PC-3 (cell line): ENCODE measurements at regions not wholly inside any gene's neighbourhood (a gene's known extent, or its start where the extent isn't known, plus 50 kb on each side); places are given as distances from the start of the nearest gene placed in this dataset.
A peak's percentile ranks its signal among the peaks of the same experiment; 100 is the strongest.

ENCODE experiments used
- ATAC-seq: fragments of 200-7000 bp; cut with Tn5 transposase; 2 replicates; pipeline ENCODE4 v1.9.1; 2020; ENCODE audit warnings: mild to moderate bottlenecking, moderate library complexity
- BruUV-seq: library from RNA; stranded (reverse); fragments of 400-500 nt; replicated peaks from 2 replicates; lab custom pipeline; 2021; lab: Mats Ljungman, UMichigan
- CTCF ChIA-PET: fragments of 300-600 bp; sonication (Branson Sonifier 250); formaldehyde crosslinking; loops from one replicate; lab custom pipeline; 2022; ENCODE audit warnings: antibody characterized with exemption; lab: Charles Lee
- POLR2A ChIA-PET: fragments of 300-600 bp; sonication (Branson Sonifier 250); formaldehyde crosslinking; loops from one replicate; lab custom pipeline; 2022; ENCODE audit warnings: antibody characterized with exemption; ENCODE audit not compliant: unreplicated experiment; lab: Charles Lee
- DNase-seq: peaks from one replicate; pipeline ENCODE4 v3.0.0-alpha.2; 2015
- H2AFZ ChIP-seq: fragments of 300-600 bp; sonication (generic); 2 replicates; pipeline ENCODE4 v1.6.0; 2016; ENCODE audit warnings: antibody characterized with exemption, low read length
- H3F3A ChIP-seq: fragments of 300-600 bp; sonication (generic); one replicate; pipeline ENCODE4 v1.6.0; 2017; ENCODE audit warnings: antibody characterized with exemption, low read length, control low read depth, mild to moderate bottlenecking; ENCODE audit not compliant: unreplicated experiment
- H3K27ac ChIP-seq: fragments of 300-600 bp; sonication (generic); 2 replicates; pipeline ENCODE4 v1.5.1; 2016; ENCODE audit warnings: mild to moderate bottlenecking, low read length
- H3K27me3 ChIP-seq: fragments of 300-600 bp; sonication (generic); 2 replicates; pipeline ENCODE4 v1.6.1; 2016; ENCODE audit warnings: low read length, mixed read lengths
- H3K36me3 ChIP-seq: fragments of 300-600 bp; sonication (generic); 2 replicates; pipeline ENCODE4 v1.6.1; 2016; ENCODE audit warnings: low read depth, mixed run types, low read length, mixed read lengths
- H3K4me1 ChIP-seq: fragments of 300-600 bp; sonication (generic); 2 replicates; pipeline ENCODE4 v1.5.1; 2016; ENCODE audit warnings: low read length; ENCODE audit not compliant: insufficient read depth
- H3K4me2 ChIP-seq: fragments of 300-600 bp; sonication (generic); 2 replicates; pipeline ENCODE4 v1.6.0; 2016; ENCODE audit warnings: low read length
- H3K4me3 ChIP-seq: fragments of 300-600 bp; sonication (generic); 2 replicates; pipeline ENCODE4 v1.5.1; 2016; ENCODE audit warnings: mild to moderate bottlenecking, low read length, mixed read lengths
- H3K79me2 ChIP-seq: fragments of 300-600 bp; sonication (generic); 2 replicates; pipeline ENCODE4 v1.6.1; 2017; ENCODE audit warnings: low read length, mixed read lengths
- H3K9ac ChIP-seq: fragments of 300-600 bp; sonication (generic); 2 replicates; pipeline ENCODE4 v1.6.0; 2016; ENCODE audit warnings: mild to moderate bottlenecking, low read length
- H3K9me2 ChIP-seq: fragments of 300-600 bp; sonication (generic); replicated peaks from 2 replicates; pipeline ENCODE4 v1.6.1; 2016; ENCODE audit warnings: mixed run types, low read length, mixed read lengths
- H3K9me3 ChIP-seq: fragments of 300-600 bp; sonication (generic); 2 replicates; pipeline ENCODE4 v1.6.1; 2016; ENCODE audit warnings: low read length, mixed read lengths
- H4K20me1 ChIP-seq: fragments of 300-600 bp; sonication (generic); 2 replicates; pipeline ENCODE4 v1.6.1; 2016; ENCODE audit warnings: low read length, mixed read lengths
- EZH2 ChIP-seq: fragments of 300-600 bp; sonication (generic); IDR thresholded peaks from one replicate; pipeline ENCODE4 v1.6.1; 2017; ENCODE audit warnings: antibody characterized with exemption, mild to moderate bottlenecking, low read length; ENCODE audit not compliant: unreplicated experiment
- EZH2phosphoT487 ChIP-seq: fragments of 300-600 bp; sonication (generic); IDR thresholded peaks from 2 replicates; pipeline ENCODE4 v1.6.1; 2018; ENCODE audit warnings: mild to moderate bottlenecking, antibody characterized with exemption, low read length, borderline replicate concordance
- intact Hi-C: fragments of 100-400 bp; cut with micrococcal nuclease; formaldehyde crosslinking; loops from 2 replicates; pipeline ENCODE4 v1.9.0; 2023
- TF ChIP-seq, protein P1 (sequence below): fragments of 300-600 bp; sonication (generic); conservative IDR thresholded peaks from 2 replicates; pipeline ENCODE4 v1.5.1; 2017; ENCODE audit warnings: antibody characterized with exemption, low read depth, mild to moderate bottlenecking, low read length

DNA sequence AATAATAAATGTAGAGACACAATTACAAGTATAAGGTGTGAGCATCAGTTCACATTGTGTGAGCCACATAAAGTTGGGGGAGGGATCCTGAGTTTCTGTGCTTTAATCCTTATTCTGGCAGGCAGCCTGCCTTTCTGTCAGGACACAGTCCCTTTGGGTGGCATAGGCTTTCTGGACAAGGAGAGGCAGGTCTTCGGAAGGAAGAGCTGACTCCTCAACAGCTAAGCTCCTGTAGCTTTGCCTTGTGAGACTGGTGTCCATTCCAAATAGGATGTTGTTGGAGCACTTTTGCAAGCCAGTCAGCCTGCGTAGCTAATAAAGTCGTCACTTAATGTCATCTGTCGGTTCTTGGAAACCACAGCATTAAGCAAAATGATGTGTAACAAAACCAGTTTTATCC, 151.9 kb upstream of the MCTP2 start:
- ChIA-PET POLR2A (no interaction called here), CTCF (no interaction called here)
- ATAC-seq = no peak
- no peak for DNase-seq
- Histone ChIP-seq H3K9me3 (no peaks in the 10 kb centered on the region), H4K20me1 (no peaks in the 10 kb centered on the region), H3K4me1 (peaks cover 28% of the 10 kb centered on the region), H3F3A (peaks cover 4% of the 10 kb centered on the region), H3K27ac (peak overlapping the region; percentile 81; the same call in 1 of the 2 replicates), H3K27me3 (no peaks in the 10 kb centered on the region), H3K9ac (no peak overlapping the region), H3K4me2 (no peak overlapping the region; the same call in 1 of the 2 replicates), H3K79me2 (no peaks in the 10 kb centered on the region), H3K9me2 (no peaks in the 10 kb centered on the region), H3K4me3 (no peak overlapping the region), H2AFZ (no peak overlapping the region), H3K36me3 (no peaks in the 10 kb centered on the region)
- TF ChIP-seq, protein P1, sequence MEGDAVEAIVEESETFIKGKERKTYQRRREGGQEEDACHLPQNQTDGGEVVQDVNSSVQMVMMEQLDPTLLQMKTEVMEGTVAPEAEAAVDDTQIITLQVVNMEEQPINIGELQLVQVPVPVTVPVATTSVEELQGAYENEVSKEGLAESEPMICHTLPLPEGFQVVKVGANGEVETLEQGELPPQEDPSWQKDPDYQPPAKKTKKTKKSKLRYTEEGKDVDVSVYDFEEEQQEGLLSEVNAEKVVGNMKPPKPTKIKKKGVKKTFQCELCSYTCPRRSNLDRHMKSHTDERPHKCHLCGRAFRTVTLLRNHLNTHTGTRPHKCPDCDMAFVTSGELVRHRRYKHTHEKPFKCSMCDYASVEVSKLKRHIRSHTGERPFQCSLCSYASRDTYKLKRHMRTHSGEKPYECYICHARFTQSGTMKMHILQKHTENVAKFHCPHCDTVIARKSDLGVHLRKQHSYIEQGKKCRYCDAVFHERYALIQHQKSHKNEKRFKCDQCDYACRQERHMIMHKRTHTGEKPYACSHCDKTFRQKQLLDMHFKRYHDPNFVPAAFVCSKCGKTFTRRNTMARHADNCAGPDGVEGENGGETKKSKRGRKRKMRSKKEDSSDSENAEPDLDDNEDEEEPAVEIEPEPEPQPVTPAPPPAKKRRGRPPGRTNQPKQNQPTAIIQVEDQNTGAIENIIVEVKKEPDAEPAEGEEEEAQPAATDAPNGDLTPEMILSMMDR = no peak
- intact Hi-C loops = no loop called here
- no TSS peak for BruUV-seq

DNA sequence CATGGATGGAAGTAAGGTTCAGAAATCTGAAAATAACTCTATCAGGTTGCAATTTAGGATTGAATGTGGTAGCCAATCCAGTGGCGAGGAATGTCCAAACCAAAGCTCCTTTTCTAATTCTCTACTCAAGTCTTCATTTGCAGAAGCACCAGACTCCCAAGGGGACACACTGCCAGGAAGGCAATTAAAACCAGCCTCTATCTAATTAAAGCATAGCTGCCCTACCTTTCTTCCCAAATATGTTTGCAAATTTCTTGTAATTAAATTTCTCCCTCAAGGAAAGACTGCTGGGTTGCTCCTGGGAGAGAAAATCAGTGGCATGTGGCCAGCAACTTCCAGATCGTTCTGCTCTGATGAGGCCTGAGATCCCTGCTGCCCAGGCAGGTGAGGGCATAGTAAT, 153.4 kb upstream of the MCTP2 start:
- BruUV-seq = no TSS peak
- peaks cover 4% of the 10 kb centered on the region for H3F3A ChIP-seq
- H3K79me2 ChIP-seq = no peaks in the 10 kb centered on the region
- no peaks in the 10 kb centered on the region for H4K20me1 ChIP-seq
- ChIA-PET POLR2A (no interaction called here), CTCF (no interaction called here)
- no peaks in the 10 kb centered on the region for H3K36me3 ChIP-seq
- H3K4me1 ChIP-seq = peaks cover 28% of the 10 kb centered on the region
- ATAC-seq = no peak
- no peak overlapping the region for H3K4me3 ChIP-seq
- H3K9ac ChIP-seq = no peak overlapping the region
- no peak for TF ChIP-seq EZH2phosphoT487
- TF ChIP-seq EZH2 = no peak
- TF ChIP-seq, protein P1 = no peak
- H3K27ac ChIP-seq = no peak overlapping the region
- no peak for DNase-seq
- no peaks in the 10 kb centered on the region for H3K27me3 ChIP-seq
- no peak overlapping the region for H3K4me2 ChIP-seq
- intact Hi-C loops = no loop called here
- no peak overlapping the region for H2AFZ ChIP-seq
- no peaks in the 10 kb centered on the region for H3K9me3 ChIP-seq
- no peaks in the 10 kb centered on the region for H3K9me2 ChIP-seq

DNA sequence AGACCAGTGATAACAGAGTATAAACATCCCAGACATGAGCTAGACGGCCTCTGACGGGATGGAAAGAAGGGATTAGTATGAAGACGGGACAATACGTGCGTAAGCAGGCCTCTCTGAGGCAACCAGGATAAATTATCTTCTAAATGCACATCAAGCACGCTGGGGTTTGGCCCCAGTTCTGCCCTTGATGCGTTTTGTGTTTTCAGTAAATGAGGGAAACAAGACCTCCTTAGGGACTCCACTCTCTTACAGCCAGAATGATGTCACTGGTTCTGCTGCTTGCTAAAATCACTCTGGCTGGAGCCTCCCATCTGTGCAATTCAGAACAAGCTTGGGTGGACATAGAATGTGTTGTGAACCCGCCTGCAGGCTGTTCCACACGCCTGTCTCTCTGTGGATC, 156.0 kb upstream of the MCTP2 start:
- no peaks in the 10 kb centered on the region for H3K36me3 ChIP-seq
- H3K27me3 ChIP-seq = no peaks in the 10 kb centered on the region
- peaks cover 13% of the 10 kb centered on the region for H3K4me1 ChIP-seq
- intact Hi-C loops = no loop called here
- DNase-seq = no peak
- TF ChIP-seq EZH2 = no peak
- TF ChIP-seq, protein P1 = no peak
- no peak for TF ChIP-seq EZH2phosphoT487
- H3F3A ChIP-seq = peaks cover 4% of the 10 kb centered on the region
- BruUV-seq = no TSS peak
- CTCF ChIA-PET = no interaction called here
- ATAC-seq = no peak
- H3K79me2 ChIP-seq = no peaks in the 10 kb centered on the region
- H2AFZ ChIP-seq = no peak overlapping the region
- no peak overlapping the region for H3K27ac ChIP-seq
- H3K4me3 ChIP-seq = no peak overlapping the region
- H3K4me2 ChIP-seq = no peak overlapping the region
- H4K20me1 ChIP-seq = no peaks in the 10 kb centered on the region
- POLR2A ChIA-PET = no interaction called here
- no peaks in the 10 kb centered on the region for H3K9me2 ChIP-seq
- no peak overlapping the region for H3K9ac ChIP-seq
- H3K9me3 ChIP-seq = no peaks in the 10 kb centered on the region
